C1 segment of cervical spinal cord (tissue), 14 donors: ENCODE measurements at regions not wholly inside any gene's neighbourhood (a gene's known extent, or its start where the extent isn't known, plus 50 kb on each side); places are given as distances from the start of the nearest gene placed in this dataset.
"Not testable (repeated sequence)": the region's sequence is repeated elsewhere in the genome, so short reads cannot be mapped to it uniquely, and the experiment has no call there.

ENCODE experiments used
- DNase-seq, 14 donors: peaks; one replicate each; lab custom pipeline; 2025; lab: John Stamatoyannopoulos, UW

DNA sequence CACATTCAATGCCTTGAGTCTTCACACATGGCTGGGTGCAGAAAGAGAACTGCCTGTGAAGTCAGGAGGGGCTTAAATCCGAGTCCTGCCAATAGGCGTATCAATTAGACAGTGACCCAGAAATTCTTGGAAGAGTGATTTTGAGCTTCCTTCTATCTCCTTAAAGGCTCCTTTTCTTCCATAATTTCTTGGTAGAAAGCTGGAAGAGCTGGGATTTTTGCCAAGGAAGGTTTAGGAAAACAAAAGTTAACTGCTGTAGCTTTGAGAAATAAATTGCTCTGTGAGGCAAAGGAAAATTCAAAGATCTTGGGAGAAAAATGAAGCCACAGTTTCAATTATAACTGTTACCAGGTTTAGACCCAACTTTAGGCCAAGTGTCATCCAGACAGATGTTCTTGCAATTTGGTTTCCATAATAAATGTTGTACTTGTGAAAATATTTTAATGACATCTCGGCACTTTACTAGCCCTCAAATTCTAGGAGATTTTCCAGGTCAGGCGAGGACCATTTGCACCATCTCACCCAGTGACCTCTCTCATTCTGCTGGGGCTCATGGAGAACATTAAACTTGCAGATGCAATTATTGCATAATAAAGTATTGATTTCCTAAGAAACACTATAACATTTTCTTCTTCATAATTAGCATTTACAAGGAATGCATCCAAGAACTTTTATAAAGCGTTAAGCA is 329.7 kb upstream of the MEIS1 start:
- no peak for DNase-seq

DNA sequence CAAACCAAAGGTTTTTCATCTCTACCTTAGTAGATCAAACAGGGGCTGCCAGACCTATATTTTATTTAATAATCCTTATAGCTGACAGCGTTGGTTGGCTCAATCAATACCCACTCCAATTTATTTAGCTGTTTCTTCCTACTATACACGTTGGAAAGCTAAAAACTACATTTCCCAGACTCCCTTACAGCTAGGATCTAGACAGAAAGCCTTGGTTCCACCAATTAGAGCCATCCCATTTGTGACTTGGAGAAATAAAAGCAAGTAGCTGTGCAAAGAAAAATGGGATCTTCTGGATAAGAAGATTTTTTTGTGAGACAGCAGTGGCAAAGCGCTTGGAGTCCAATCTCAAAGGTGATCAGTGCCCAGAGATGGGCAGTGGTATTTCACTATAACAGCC is 331.3 kb upstream of the MEIS1 start:
- DNase-seq, result no peak

DNA sequence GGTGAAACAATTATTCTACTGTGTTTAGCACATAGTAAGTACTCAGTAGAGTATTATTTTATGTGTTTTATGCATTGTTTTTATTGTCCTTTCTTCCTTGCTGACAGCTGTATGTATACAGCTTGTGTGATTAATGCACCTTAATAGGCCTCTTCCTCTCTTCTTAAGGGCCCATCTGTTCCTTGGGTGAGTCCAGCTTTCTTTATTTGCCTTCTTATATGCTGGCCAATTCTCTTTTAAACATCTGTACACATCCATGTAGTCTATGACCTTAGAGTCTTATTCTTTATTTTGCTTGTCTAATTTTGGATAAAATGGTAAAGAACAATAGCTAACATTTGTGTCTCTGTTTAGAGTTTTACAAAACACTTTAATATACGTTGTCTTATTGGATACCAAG is 333.7 kb upstream of the MEIS1 start:
- DNase-seq, result no peak

GRCh38 chr2:66095820-66096345 is 339.0 kb upstream of the MEIS1 start:
- DNase-seq, result no peak

DNA sequence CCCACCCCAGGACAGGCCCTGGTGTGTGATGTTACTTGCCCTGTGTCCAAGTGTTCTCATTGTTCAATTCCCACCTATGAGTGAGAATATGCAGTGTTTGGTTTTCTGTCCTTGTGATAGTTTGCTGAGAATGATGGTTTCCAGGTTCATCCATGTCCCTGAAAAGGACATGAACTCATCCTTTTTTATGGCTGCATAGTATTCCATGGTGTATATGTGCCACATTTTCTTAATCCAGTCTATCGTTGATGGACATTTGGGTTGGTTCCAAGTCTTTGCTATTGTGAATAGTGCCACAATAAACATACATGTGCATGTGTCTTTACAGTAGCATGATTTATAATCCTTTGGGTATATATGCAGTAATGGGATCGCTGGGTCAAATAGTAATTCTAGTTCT is 340.2 kb upstream of the MEIS1 start:
- DNase-seq, result not testable (repeated sequence)

DNA sequence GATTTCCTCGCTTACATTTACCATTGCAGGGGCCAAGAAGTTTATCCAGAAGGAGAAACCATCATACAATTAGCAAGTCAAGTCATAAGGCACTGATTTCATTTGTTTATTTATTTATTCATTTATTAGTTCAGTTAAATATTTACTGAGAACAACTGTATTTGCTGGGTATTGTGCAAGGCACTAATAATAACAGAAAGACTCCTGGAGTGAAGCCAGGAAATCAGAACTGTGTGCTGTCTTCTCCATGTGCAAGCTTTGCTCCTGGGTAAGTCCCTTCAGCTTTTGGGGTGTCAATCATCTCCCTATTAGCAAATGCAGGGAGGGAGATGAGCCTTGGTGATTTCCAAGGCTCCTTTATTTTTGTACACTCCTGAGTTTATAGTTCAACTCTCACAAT is 341.6 kb upstream of the MEIS1 start:
- DNase-seq, result no peak

DNA sequence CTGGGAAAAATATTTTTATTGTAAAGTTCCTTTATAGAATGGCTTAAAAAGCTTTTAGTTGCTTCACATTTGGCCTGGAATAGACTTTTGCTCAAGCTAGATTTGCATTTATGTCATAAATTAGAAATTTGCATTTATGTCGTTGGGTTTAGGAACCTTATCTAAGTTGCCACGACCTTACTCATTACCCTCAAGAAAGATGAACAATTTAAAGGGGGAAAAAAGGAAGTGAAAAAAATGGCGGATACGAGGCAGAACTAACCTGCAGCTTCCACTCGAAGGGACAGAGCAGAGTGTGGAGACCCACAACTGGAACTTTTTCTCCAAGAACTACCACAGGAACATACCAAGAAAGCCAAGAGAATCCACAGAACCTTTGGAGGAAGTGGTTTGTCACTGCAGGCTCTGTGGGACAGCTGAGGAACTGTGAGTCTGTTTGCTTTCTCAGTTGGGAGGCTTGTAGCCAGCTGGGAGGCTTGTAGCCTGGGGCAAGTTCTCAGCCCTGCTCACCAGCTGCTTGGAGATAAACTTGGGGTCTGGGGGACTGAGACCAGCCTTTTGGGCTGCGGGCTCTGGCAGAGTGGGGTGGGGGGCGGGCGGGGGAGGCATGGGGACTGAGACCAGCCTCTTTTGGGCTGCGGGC is 349.9 kb upstream of the MEIS1 start:
- DNase-seq, result no peak

GRCh38 chr2:66082581-66082980 is 352.3 kb upstream of the MEIS1 start:
- no peak for DNase-seq

DNA sequence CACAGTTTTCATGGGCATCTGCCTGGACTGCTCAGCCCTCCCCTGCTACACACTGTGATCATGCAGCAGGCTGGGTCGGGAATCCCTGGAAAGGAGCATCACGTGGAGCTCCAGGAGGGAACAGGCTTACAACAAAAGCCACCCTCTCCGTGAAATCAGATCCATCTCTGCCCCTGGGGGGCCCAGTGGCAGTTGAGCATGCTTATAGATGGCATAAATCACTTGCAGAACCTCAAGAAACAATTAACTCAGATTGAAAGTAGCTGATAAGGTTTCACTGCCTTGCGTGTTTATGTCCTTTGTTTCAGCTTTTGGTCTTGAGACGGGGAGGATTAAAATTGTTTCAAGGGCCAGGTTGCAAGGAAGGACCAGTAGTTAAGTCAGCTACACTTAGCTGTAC is 354.8 kb upstream of the MEIS1 start:
- no peak for DNase-seq

DNA sequence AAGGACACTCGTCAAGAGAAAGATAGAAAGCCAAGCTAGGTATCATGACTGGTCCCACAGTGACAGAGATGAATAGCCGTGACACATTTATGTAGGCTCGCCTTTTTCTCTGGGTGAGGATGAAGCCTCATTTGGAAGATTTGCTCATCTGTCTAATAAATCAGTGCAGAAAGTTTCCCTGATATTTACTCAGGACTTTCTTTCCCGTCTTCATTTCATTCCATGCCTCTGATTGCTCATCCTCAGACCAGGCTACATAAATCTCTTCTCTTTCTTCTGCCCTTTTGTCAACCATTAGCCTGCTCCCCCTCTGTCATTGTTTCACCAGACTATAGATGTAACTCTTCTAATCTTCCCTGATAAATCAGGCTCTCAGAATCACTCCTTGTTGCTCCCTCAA is 361.8 kb upstream of the MEIS1 start:
- no peak for DNase-seq

- DNase-seq, result no peak
These were observed 364.0 kb upstream of the MEIS1 start for GRCh38 chr2:66070721-66071602.

GRCh38 chr2:66069937-66070720 is 364.8 kb upstream of the MEIS1 start:
- DNase-seq, result no peak

- no peak for DNase-seq
These were observed 368.9 kb upstream of the MEIS1 start for GRCh38 chr2:66066032-66066431.

DNA sequence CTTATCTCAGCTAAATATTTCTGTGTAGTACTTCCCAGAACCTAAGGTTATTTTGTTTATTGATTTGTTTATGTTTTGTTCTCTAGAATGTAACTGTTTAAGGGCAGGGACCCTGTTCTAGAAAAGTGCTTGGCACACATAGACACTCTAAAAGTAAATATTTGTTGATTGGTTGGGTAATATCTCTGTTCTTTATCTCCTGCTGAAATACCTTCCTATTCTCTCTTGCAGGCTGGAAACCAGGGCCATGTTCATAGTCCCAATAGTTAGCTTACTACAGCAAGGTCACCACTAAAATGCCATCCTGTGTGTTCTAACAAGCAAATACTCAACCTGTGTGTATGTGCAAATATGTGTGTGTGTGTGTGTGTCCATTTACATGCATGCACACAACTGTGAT is 375.6 kb upstream of the MEIS1 start:
- no peak for DNase-seq

GRCh38 chr2:66058675-66059074 is 376.2 kb upstream of the MEIS1 start:
- DNase-seq, result no peak

DNA sequence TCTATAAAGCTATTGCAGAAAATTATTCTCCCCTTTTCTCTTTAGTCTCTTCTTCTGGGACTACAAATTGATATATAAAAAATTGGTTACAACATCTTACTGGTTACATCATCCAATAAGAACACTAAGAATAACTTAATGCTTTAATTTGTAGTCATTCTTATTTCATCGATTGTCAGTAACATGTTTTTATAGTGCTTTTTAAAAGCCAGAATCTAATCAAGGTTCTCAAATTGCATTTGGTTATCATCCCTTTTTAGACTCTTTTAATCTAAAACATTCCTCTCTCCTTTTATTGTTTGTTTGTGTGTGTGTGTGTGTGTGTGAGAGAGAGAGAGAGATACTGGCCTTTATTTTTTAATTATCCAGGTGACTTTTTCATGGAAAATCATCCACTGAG is 377.1 kb upstream of the MEIS1 start:
- DNase-seq, result no peak

DNA sequence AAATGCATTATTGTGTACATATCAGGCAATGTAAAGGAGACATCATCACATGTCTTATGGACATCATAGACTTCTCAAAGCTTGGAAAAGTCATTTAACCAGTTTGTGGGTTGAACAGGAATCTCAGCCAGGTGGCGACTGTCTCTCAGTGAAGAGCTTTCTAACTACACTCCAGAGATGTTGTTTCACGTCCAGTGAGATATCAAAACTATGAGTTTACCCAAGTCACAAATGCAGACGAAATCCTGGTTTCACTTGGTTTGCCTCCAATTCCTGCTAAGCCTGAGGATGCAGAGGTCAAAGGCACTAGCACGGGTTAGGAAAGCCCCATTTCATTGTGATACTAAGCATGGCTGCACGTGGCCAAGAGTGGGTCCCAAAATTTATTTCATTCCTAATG is 384.5 kb upstream of the MEIS1 start:
- DNase-seq, result no peak

DNA sequence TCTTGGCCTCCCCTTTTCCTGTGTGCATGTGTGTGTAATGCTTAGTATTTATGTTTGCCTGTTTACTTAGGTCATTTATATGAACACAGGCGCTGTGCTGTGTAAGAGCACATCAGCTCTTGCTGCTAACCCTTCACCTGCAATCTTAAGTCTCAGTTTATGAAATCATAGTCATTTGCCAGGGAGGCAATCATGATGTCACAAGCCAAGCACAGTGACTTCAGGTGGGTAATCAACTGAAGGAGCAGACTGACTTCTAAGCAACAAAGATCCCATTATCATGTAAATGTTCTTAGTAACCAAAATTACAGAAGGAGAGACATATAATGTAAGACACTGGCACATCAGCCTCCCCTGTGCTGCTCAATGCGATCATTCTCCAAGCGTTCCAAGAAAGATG is 386.3 kb upstream of the MEIS1 start:
- DNase-seq, result no peak

- DNase-seq, result no peak
These were observed 392.8 kb upstream of the MEIS1 start for GRCh38 chr2:66041902-66042657.

GRCh38 chr2:66036948-66037347 is 398.0 kb upstream of the MEIS1 start:
- DNase-seq, result no peak

GRCh38 chr2:66034467-66034866 is 400.5 kb upstream of the MEIS1 start:
- DNase-seq, result no peak
